GM12878 (cell line): ENCODE measurements at regions not wholly inside any gene's neighbourhood (a gene's known extent, or its start where the extent isn't known, plus 50 kb on each side); places are given as distances from the start of the nearest gene placed in this dataset.

Experiments
- ATAC-seq: fragments of 200-7000 bp; cut with Tn5 transposase; 3 replicates; pipeline ENCODE4 v1.9.1; 2020; ENCODE audit warnings: mild to moderate bottlenecking, moderate library complexity
- BruUV-seq: library from RNA; stranded (reverse); fragments of 400-500 nt; replicated peaks from 2 replicates; lab custom pipeline; 2021; lab: Mats Ljungman, UMichigan
- CTCF ChIA-PET: fragments of 300-600 bp; sonication (Branson Sonifier 250); formaldehyde crosslinking; extraction: SDS; loops from one replicate; lab custom pipeline; 2021; ENCODE audit warnings: inconsistent platforms; lab: Yijun Ruan, JAX
- POLR2A ChIA-PET: fragments of 350-600 bp; formaldehyde crosslinking; extraction: SDS; loops from one replicate; lab custom pipeline; 2021; ENCODE audit warnings: inconsistent platforms; lab: Charles Lee
- RAD21 ChIA-PET: fragments of 300-600 bp; sonication (Branson Sonifier 250); formaldehyde crosslinking; loops from one replicate; lab custom pipeline; 2023; ENCODE audit warnings: antibody characterized with exemption; ENCODE audit not compliant: unreplicated experiment; lab: Charles Lee
- SMC1A ChIA-PET: fragments of 300-600 bp; sonication (Branson Sonifier 250); formaldehyde crosslinking; loops from one replicate; lab custom pipeline; 2023; ENCODE audit not compliant: unreplicated experiment, uncharacterized antibody; lab: Charles Lee
- DNase-seq: peaks from one replicate; pipeline ENCODE4 v3.0.0-alpha.2; 2011; ENCODE audit warnings: low read depth, low spot score
- FAIRE-seq: peaks from 3 replicates; lab custom pipeline; 2011; peaks lifted over from hg19 to GRCh38; lab: Jason Lieb, UNC
- H2AFZ ChIP-seq: 2 replicates; pipeline ENCODE4 v1.6.0; 2011; ENCODE audit warnings: low read depth, low read length, control low read depth; ENCODE audit not compliant: control insufficient read depth
- H3K27ac ChIP-seq: 2 replicates; pipeline ENCODE4 v1.5.1; 2011; ENCODE audit warnings: control low read depth; ENCODE audit not compliant: control insufficient read depth, insufficient read depth
- H3K27me3 ChIP-seq, 2 experiments: replicated peaks in 1 of 2; 2 replicates each; pipeline versions ENCODE4 v1.6.0 to v1.6.1; 2011; ENCODE audit warnings: low read length in 1 of 2; ENCODE audit not compliant: control insufficient read depth in 2 of 2, insufficient read depth in 2 of 2
- H3K36me3 ChIP-seq, 2 experiments: 2 replicates each; pipeline ENCODE4 v1.5.1; 2011; ENCODE audit warnings: low read length in 1 of 2; ENCODE audit not compliant: control insufficient read depth in 2 of 2, insufficient read depth in 2 of 2
- H3K4me1 ChIP-seq: 2 replicates; pipeline ENCODE4 v1.6.1; 2011; ENCODE audit warnings: mild to moderate bottlenecking, low read length, moderate library complexity, mixed read lengths; ENCODE audit not compliant: control insufficient read depth, insufficient read depth
- H3K4me2 ChIP-seq: 2 replicates; pipeline ENCODE4 v1.6.0; 2011; ENCODE audit warnings: control low read depth; ENCODE audit not compliant: control insufficient read depth, insufficient read depth
- H3K4me3 ChIP-seq: fragments of 200-600 bp; sonication (generic); 2 replicates; pipeline ENCODE4 v1.5.1; 2016
- H3K79me2 ChIP-seq: 2 replicates; pipeline ENCODE4 v1.6.0; 2011; ENCODE audit warnings: low read length; ENCODE audit not compliant: control insufficient read depth, insufficient read depth
- H3K9ac ChIP-seq: 2 replicates; pipeline ENCODE4 v1.8.0; 2011; ENCODE audit warnings: low read length, control low read depth, mixed read lengths; ENCODE audit not compliant: control insufficient read depth, insufficient read depth
- H3K9me3 ChIP-seq: replicated peaks from 3 replicates; pipeline ENCODE4 v1.5.1; 2011; ENCODE audit warnings: mild to moderate bottlenecking, low read length; ENCODE audit not compliant: control insufficient read depth, insufficient read depth
- H4K20me1 ChIP-seq: 2 replicates; pipeline ENCODE4 v1.6.0; 2011; ENCODE audit not compliant: control insufficient read depth, insufficient read depth
- ASH2L ChIP-seq: fragments of 300-600, 200-600 bp; sonication (generic); IDR thresholded peaks from 2 replicates; pipeline ENCODE4 v1.6.1; 2017; ENCODE audit warnings: low read depth, mild to moderate bottlenecking, borderline replicate concordance
- CBFB ChIP-seq: IDR thresholded peaks from 2 replicates; pipeline ENCODE4 v1.6.1; 2016; ENCODE audit warnings: antibody characterized with exemption, low read depth
- DPF2 ChIP-seq: fragments of 450-650 bp; IDR thresholded peaks from 2 replicates; pipeline ENCODE4 v1.6.1; 2017; ENCODE audit warnings: mild to moderate bottlenecking
- EZH2 ChIP-seq: IDR thresholded peaks from 2 replicates; pipeline ENCODE4 v1.6.1; 2012; ENCODE audit warnings: low read depth, mild to moderate bottlenecking, control low read depth, inconsistent platforms, low read length, borderline replicate concordance; ENCODE audit not compliant: control insufficient read depth
- KDM1A ChIP-seq: fragments of 200-600 bp; sonication (generic); IDR thresholded peaks from 2 replicates; pipeline ENCODE4 v1.6.1; 2016; ENCODE audit warnings: borderline replicate concordance
- MYB ChIP-seq: fragments of 150-350 bp; IDR thresholded peaks from 2 replicates; pipeline ENCODE4 v1.6.1; 2014; ENCODE audit warnings: mild to moderate bottlenecking, low read depth, low read length, borderline replicate concordance
- NFXL1 ChIP-seq: fragments of 450-650 bp; IDR thresholded peaks from 2 replicates; pipeline ENCODE4 v1.6.1; 2017; ENCODE audit warnings: antibody characterized with exemption, mild to moderate bottlenecking, borderline replicate concordance
- NR2F1 ChIP-seq: fragments of 450-650 bp; conservative IDR thresholded peaks from 2 replicates; pipeline ENCODE4 v1.6.1; 2017; ENCODE audit warnings: mild to moderate bottlenecking
- SMC3 ChIP-seq: IDR thresholded peaks from 2 replicates; pipeline ENCODE4 v1.6.1; 2011; ENCODE audit warnings: low read length, improper control_type of control experiment, borderline replicate concordance
- ZNF384 ChIP-seq: IDR thresholded peaks from 2 replicates; pipeline ENCODE4 v1.6.1; 2012; ENCODE audit warnings: low read depth, mild to moderate bottlenecking, low read length, improper control_type of control experiment, borderline replicate concordance
- WGBS: methylation state at CpG from one replicate; pipeline ENCODE4 v1.1.6; 2016; ENCODE audit warnings: low lambda C conversion rate; ENCODE audit not compliant: insufficient replicate concordance, insufficient coverage; ENCODE audit errors: missing lambda C conversion rate; 5-methylcytosine and 5-hydroxymethylcytosine counted together
- in situ Hi-C: fragments of 300-500 bp; cut with MboI; formaldehyde crosslinking; loops from 9 replicates; pipeline ENCODE4 v1.14.3; 2018; ENCODE audit warnings: mixed read lengths
- intact Hi-C: fragments of 100-400 bp; cut with micrococcal nuclease; formaldehyde crosslinking; loops from one replicate; pipeline ENCODE4 v1.14.2; 2022; ENCODE audit not compliant: unreplicated experiment

DNA sequence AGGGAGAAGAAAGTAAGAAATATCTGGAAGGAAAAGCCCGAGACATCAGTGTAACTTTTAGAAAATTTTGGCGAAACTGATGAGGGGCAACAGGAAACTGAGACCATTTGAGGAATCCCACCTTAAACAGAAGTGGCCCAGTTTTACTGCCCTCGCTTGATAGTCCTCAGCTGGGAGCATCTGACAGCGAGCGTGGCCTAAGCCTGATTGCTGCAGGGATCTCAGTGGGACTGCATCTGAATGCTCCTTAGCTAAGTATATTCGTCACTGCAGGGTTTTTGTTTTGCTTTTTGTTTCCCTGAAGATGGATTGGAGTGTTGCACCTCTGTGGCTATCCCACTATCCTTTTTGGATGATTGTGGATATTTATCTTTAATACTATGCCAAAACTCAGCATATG is 262.7 kb upstream of the KLHL1 start (continued):
- TF ChIP-seq ASH2L (no peak), DPF2 (no peak), NFXL1 (no peak)
- TF ChIP-seq, all 136 proteins: peak for 0

DNA sequence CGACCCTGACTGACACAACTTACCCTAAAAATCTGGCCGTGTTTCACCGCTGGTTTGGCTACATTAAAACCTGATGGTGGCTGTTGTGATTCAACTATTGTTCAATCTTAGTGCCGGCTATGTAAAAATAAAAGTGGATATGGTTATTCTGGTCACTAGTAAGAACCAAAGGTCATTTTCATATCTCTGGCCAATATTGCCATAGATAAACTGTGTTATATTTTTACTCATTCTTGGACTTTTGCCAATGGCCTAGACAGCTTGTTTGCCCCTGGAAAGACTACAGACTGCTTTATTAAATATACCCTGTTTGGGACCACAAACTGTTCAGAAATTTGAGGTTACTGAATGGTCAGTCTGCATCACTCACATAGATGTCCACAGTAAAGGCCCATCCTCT is 258.5 kb upstream of the KLHL1 start:
- H3K4me1 ChIP-seq: no peaks in the 10 kb centered on the region
- no peaks in the 10 kb centered on the region for H3K79me2 ChIP-seq
- RAD21 ChIA-PET: no interaction called here
- no peak for FAIRE-seq
- CTCF ChIA-PET: no interaction called here
- intact Hi-C loops: no loop called here
- H3K4me3 ChIP-seq: no peak overlapping the region
- H3K27ac ChIP-seq: no peak overlapping the region
- BruUV-seq: no TSS peak
- H4K20me1 ChIP-seq: no peaks in the 10 kb centered on the region
- no peaks in the 10 kb centered on the region for H3K36me3 ChIP-seq
- POLR2A ChIA-PET: no interaction called here
- H3K9ac ChIP-seq: no peak overlapping the region
- H2AFZ ChIP-seq: no peak overlapping the region
- H3K9me3 ChIP-seq: no peaks in the 10 kb centered on the region
- SMC1A ChIA-PET: interaction anchor here (0.6 kb wide), 1 partner anchor 23 kb away, joined by 4 read pairs; no protein-coding TSS in a partner anchor
- no peak for ATAC-seq
- no peak for TF ChIP-seq ZNF384
- TF ChIP-seq KDM1A: no peak
- TF ChIP-seq CBFB: no peak
- TF ChIP-seq EZH2: no peak
- no peak for TF ChIP-seq MYB
- no peak for TF ChIP-seq NR2F1
- no peak for TF ChIP-seq SMC3
- 39% methylated on average over 4 of the region's 4 CpGs for WGBS
- in situ Hi-C loops: no loop called here
- no peaks in the 10 kb centered on the region for H3K27me3 ChIP-seq
- no peak overlapping the region for H3K4me2 ChIP-seq
- DNase-seq: no peak
